ENCODE measurements at regions not wholly inside any gene's neighbourhood (a gene's known extent, or its start where the extent isn't known, plus 50 kb on each side); places are given as distances from the start of the nearest gene placed in this dataset.

- Histone ChIP-seq H3F3A (ENCODE audit: insufficient read depth, low read length, poor library complexity, severe bottlenecking) (no peaks in the 10 kb centered on the region), H3K9ac (ENCODE audit: low read length) (no peak overlapping the region), H3K36me3 (ENCODE audit: insufficient read depth, low read length) (no peaks in the 10 kb centered on the region), H3K4me3 (ENCODE audit: low read length) (no peak overlapping the region), H3K79me2 (replicated peaks; ENCODE audit: insufficient read depth, low read length) (no peaks in the 10 kb centered on the region), H3K27me3 (ENCODE audit: insufficient read depth, low read depth, low read length) (peaks cover 3% of the 10 kb centered on the region), H4K20me1 (ENCODE audit: insufficient read depth) (no peaks in the 10 kb centered on the region), H3K9me3 (ENCODE audit: low read length) (no peaks in the 10 kb centered on the region), H3K27ac (ENCODE audit: low read length) (no peak overlapping the region), H3K4me2 (ENCODE audit: low read length) (no peak overlapping the region), H2AFZ (ENCODE audit: low read depth, low read length) (no peak overlapping the region), H3K9me2 (ENCODE audit: insufficient read depth, low read length) (no peaks in the 10 kb centered on the region)
- no peak for TF ChIP-seq MXI1 (conservative IDR thresholded peaks at IDR 0.05; ENCODE audit: poor library complexity, severe bottlenecking)
- no peak for TF ChIP-seq TAF1 (IDR thresholded peaks at IDR 0.05; ENCODE audit: low read depth)
- no peak for TF ChIP-seq RAD21 (conservative IDR thresholded peaks at IDR 0.05)
- no peak for TF ChIP-seq EZH2 (IDR thresholded peaks at IDR 0.05; ENCODE audit: borderline replicate concordance, insufficient read depth, low read length, poor library complexity, severe bottlenecking)
- TF ChIP-seq EP300 (conservative IDR thresholded peaks at IDR 0.05; ENCODE audit: poor library complexity, severe bottlenecking): no peak
- TF ChIP-seq REST (IDR thresholded peaks at IDR 0.05; ENCODE audit: borderline replicate concordance): no peak
- no peak for TF ChIP-seq SMC3 (conservative IDR thresholded peaks at IDR 0.05; ENCODE audit: poor library complexity)
- no peak for TF ChIP-seq POLR2AphosphoS5 (IDR thresholded peaks at IDR 0.05)
- no peak for TF ChIP-seq CTCF (IDR thresholded peaks at IDR 0.05; ENCODE audit: poor library complexity, severe bottlenecking)
These were observed 74.0 kb upstream of the TCL1A start for GRCh38 chr14:95787941-95788340.

GRCh38 chr14:95786566-95786965 is 72.6 kb upstream of the TCL1A start:
- TF ChIP-seq EP300 (conservative IDR thresholded peaks at IDR 0.05; ENCODE audit: poor library complexity, severe bottlenecking) (no peak), RAD21 (conservative IDR thresholded peaks at IDR 0.05) (no peak), REST (IDR thresholded peaks at IDR 0.05; ENCODE audit: borderline replicate concordance) (no peak), TAF1 (IDR thresholded peaks at IDR 0.05; ENCODE audit: low read depth) (no peak), EZH2 (IDR thresholded peaks at IDR 0.05; ENCODE audit: borderline replicate concordance, insufficient read depth, low read length, poor library complexity, severe bottlenecking) (no peak), MXI1 (conservative IDR thresholded peaks at IDR 0.05; ENCODE audit: poor library complexity, severe bottlenecking) (no peak), CTCF (IDR thresholded peaks at IDR 0.05; ENCODE audit: poor library complexity, severe bottlenecking) (no peak), SMC3 (conservative IDR thresholded peaks at IDR 0.05; ENCODE audit: poor library complexity) (no peak), POLR2AphosphoS5 (IDR thresholded peaks at IDR 0.05) (no peak)

More at GRCh38 chr14:95786566-95786965, 72.6 kb upstream of the TCL1A start:
- peaks cover 3% of the 10 kb centered on the region for H3K27me3 ChIP-seq (ENCODE audit: insufficient read depth, low read depth, low read length)
- H3K4me2 ChIP-seq (ENCODE audit: low read length): no peak overlapping the region
- no peaks in the 10 kb centered on the region for H3K79me2 ChIP-seq (replicated peaks; ENCODE audit: insufficient read depth, low read length)
- no peaks in the 10 kb centered on the region for H3F3A ChIP-seq (ENCODE audit: insufficient read depth, low read length, poor library complexity, severe bottlenecking)
- H4K20me1 ChIP-seq (ENCODE audit: insufficient read depth): no peaks in the 10 kb centered on the region
- H3K27ac ChIP-seq (ENCODE audit: low read length): no peak overlapping the region
- no peak overlapping the region for H3K4me3 ChIP-seq (ENCODE audit: low read length)
- no peak overlapping the region for H2AFZ ChIP-seq (ENCODE audit: low read depth, low read length)
- H3K9me3 ChIP-seq (ENCODE audit: low read length): no peaks in the 10 kb centered on the region
- H3K9ac ChIP-seq (ENCODE audit: low read length): no peak overlapping the region
- H3K9me2 ChIP-seq (ENCODE audit: insufficient read depth, low read length): no peaks in the 10 kb centered on the region
- H3K36me3 ChIP-seq (ENCODE audit: insufficient read depth, low read length): no peaks in the 10 kb centered on the region

Data from neural cell (in vitro differentiated cells).